AG08395 (cell line): ENCODE measurements at regions not wholly inside any gene's neighbourhood (a gene's known extent, or its start where the extent isn't known, plus 50 kb on each side); places are given as distances from the start of the nearest gene placed in this dataset.

Source experiments
- DNase-seq: peaks from one replicate; pipeline ENCODE4 v3.0.0; 2012; ENCODE audit warnings: mixed read lengths, low spot score

DNA sequence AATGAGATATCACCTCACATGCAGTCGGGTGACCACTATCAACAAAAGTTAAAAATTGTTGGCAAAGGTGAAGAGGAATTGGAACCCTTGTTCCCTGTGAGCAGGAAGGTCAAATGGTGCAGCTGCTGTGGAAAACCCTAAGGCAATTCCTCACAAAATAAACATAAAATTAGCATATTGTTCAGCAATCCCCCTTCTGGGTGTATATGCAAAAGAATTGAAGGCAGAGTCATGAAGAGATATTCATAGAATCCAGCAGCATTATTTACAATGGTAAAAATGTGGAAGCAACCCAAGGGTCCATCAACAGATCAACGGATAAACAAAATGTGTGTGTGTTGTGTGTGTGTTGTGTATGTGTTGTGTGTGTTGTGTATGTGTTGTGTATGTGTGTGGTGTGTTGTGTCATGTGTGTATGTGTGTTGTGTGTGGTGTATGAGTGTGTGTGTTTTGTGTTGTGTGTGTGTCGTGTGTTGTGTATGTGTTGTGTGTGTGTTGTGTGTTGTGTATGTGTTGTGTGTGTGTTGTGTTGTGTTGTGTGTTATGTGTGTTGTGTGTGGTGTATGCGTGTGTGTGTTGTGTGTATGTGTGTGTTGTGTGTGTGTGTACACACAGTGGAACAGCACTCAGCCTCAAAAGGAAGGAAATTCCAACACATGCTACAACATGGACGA lies 245.1 kb downstream of the ERMARD start:
- DNase-seq = no peak

DNA sequence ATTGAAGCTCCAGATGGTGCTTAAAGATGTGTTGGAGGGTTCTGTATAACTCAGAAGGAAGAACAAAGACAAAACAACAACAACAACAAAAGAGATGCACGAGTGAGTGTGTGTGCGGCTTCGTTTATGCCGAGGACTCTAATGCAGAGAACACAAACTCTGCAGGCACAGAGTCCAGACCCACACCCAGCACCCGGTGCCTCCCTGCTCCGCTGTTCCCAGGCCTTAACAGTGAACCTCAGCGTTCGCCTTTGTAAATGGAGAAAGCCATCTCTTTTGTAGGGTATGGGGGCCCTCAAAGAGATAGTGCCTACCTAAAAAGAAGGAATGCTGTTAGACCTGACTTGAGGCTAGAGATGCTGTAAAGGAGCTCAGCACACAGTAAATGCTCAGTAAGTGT lies 243.3 kb downstream of the ERMARD start:
- DNase-seq = no peak

DNA sequence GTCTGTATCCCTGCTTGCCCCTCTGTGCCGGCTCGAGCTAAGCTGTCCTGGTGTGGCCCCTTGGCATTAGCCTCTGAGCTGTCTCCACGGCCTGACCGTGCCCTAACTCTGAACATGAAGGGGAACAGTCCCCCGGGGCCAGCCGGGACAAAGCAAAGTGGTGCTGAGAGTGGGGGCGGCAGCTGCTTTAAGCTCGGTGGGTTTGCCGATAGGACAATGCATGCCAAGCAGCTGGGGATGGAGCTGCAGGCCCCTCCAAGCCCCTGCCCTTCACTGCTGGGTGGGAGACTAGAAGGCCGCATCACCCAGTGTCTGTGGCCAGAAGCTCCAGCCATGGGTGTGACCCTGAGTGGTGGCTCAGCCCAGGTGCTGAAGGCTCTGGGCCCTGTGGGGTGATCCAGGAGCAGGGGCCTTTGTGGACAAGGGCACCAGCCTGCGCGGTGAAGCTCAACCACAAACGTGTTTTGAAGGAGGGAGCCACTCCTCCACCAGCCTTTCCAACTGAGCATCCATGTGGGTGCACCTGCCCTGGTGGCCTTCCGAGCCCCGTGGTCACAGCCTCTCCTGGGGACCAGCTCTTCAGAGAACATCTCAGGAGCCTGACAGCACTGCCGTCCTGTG lies 242.5 kb downstream of the ERMARD start:
- DNase-seq = no peak

DNA sequence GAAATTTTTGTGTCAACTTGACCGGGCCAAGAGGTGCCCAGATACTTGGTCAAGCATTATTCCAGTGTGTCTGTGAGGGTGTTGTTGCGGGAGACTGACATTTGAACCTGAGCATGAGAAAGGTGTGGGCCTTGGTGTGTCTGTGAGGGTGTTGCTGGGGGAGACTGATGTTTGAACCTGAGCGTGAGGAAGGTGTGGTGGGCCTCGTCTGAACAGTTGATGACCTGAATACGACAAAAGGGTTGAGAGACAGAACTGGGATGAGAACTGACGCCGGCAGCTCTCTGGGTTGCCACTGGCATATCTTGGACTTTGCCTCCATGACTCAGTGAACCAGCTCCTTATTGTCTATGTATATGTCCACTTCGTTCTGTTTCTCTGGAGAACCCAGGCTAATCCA lies 240.5 kb downstream of the ERMARD start:
- no peak for DNase-seq

DNA sequence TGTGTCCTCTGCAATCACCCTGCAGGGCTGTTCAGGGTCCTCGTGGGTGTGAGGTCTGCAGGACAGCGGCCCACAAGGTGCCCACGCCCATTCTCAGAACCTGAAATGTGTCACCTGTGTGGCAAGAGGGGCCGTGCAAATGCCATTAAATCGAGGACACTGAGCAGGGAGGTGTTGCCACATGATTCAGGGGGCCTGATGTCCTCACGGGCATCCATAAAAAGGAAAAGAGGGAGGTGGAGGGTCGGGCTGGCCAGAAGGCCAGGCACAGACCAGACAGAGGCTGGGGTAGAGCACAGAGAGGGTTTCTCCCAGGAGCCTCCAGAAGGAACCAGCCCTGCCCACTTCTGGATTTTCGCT lies 239.6 kb downstream of the ERMARD start:
- no peak for DNase-seq

DNA sequence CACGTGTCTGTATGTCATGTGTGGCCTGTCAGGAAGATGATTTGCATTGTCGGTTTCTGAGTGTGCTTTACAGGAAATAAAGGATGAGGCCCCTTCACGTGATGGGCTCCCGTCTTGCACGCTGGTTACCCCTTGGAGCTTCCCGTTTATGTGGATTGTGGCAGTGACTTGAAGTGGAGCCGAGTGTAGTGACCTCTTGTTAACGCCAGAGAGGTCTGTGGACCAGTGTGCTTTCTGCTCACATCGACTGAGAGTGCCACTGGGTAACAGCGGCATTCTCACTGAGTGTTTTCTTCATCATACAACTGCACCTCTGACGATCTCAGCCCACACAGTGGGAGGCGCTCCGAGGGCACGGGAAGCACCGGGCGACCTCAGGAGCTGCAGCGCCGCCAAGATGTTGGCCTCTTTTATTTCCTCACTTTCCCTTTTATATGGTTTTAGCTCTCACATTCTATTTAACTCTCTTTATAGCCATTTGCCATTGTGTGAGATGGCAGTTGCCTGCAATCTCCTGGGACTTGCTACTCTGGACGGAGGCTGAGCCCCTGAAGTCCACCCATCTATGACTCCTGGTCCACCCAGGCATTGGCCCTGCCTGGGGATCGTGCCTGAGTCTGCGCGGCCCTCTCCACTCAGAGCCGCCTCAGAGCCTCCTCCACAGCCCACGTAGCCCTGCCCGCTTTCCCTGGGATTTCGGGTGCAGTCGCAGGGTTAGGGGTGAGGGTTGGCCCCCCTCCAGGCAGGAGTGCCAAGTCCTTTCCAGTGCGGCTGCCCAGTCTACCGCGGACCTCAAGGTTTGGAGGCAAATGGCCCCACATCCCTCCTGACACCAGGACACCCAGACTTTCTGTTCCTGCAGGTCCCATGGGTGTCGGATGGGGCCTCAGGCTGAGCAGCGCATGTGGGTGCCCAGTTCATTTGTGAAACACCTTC lies 238.9 kb downstream of the ERMARD start:
- DNase-seq = no peak

DNA sequence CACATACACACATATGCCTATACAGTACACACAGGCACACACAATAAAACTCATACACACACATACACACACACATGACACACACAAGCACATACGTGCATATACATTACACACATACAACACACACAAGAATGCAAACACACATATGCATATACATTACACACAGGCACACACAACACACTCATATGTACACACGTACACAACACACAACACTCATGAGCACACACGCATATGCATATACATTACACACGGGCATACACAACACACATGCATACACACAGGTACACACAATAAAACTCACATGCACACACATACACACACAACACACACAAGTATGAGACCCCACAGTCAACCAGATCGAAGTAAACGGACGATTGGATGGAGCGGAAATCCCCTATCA lies 238.2 kb downstream of the ERMARD start:
- no peak for DNase-seq

DNA sequence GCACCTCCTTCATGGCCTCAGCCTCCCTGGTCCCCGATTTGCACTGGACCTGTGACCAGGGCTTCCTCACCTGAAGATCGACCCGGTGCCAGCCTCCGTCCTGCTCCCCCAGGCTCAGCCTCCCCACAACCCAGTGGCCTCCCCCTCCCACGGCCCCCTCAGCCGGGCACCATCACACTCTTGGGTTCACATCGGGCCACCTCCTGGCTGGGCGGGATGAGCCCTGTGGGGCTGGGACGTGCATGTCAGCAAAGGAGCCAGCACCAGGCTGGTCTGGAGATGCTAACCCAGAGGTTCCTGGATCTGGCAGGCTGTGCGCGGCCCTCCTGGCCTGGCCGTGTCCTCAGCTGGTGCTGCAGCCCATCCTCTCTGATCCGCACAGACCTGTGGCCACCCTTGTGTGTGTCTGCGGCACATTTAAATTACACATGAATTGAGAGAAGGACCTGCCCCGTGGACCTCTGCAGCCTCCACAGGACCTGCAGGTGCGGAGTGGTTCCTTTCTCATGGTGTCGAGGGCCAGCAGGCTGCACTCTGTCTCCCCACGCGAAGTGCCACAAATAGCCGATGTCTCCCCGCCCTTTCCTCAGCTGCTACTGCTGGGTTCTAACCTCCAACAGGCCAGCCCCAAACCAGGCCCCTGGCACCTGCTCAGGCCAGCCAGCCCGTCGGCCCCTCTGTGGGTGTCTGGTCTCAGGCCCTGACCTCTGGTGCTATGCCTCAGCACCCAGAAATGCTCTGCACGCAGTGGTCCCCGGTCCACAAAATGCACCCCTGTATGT lies 237.5 kb downstream of the ERMARD start:
- no peak for DNase-seq

DNA sequence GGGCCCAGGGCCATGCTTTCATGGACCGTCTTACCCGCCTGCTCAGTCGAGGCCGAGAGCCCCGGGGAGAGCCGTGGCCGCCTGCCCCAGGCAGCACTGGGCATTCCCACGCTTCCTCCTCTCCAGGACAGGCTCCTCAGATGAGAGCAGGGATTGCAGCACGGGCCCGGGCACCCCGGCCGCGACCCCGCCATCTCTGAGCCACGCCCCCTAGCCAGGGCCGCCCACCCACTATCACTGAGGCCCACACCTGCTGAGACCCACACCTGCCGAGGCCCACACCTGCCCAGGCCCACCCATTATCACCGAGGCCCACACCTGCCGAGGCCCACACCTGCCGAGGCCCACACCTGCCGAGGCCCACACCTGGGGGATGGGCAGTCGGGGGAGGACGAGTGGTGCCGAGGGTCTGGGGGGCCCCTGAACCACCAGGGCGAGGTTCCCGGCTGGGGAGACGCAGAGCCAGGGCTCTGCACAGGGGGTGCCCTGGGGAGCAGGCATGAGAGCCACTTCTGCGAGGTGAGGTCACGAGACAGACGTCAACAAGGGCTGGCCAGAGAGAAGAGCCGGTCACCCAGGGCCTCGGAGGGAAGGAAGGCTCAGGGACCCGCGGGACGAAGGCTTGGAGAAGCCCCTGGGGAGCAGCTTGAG lies 235.6 kb downstream of the ERMARD start:
- DNase-seq = no peak

DNA sequence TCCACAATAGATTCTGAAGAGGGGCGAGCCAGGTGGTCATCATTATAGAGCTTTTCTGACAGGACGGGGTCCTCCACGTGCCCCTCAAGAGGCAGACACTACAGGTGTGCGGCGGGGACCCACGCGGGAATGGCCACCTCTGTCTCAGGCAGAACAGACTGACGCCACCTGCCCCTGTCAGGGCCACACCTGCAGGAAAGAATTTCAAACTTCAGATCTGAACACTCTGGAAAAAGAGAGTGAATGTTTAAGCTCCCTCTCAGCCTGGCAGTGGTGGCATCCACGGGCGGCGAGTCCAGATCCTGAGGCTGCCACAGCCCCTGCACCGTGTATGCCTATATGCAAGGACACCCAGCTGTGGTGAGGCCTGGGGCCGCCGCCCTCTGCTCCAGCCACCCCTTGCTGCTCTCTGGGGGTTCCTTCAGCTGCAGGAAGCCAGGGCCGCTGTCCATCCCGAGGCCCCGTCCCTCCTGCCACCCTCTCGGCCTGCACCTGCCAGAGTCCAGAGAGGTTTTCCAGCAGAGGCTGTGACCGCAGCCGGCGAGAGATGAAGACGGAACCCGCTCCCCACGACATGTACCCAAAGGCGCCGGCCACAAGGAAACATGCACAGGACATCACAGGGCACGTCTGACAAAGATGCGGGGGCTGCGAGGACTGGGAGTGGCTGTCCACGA lies 234.9 kb downstream of the ERMARD start:
- no peak for DNase-seq

DNA sequence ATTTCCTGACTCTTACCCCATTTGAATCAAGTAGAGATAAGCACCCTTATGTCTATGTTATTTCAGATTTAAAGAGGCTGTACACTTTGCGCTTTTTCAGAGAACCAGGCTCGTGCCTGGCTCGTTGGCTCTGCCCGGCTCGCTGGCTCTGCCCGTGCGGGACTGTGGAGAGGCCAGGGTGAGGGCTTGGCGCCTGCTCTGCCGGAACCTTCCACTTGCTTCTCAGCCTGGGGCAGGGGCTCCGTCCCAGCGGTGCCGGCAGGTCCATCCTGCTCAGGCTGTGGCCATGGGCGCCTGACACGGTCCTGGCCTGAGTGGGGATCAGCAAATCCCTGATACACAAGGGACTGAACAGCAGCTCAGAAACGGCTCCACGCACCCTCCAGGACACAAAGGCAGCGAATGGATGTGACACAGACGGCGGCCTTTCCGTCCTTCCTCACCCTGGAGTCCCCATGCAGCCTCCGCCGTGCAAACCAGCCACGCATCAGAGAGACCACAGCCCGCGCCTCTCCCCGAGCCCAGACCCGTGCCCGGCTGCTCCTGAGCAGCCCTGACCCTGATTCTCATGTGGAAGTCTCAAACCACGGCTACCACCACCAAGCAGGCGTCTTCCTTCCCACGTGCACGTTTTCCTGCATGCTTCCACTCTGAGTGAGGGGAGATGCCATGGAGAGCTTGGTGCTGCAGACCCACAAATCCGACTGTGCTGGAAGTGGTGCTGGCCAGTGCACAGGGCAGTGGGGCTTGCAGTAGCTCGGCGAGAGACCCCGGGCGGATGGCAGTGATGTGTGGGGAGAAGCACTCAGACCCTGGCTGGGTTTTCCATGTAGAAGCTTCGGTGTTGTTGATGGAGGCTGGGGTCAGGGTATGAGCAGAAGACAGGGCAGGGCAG lies 233.9 kb downstream of the ERMARD start:
- DNase-seq = no peak

DNA sequence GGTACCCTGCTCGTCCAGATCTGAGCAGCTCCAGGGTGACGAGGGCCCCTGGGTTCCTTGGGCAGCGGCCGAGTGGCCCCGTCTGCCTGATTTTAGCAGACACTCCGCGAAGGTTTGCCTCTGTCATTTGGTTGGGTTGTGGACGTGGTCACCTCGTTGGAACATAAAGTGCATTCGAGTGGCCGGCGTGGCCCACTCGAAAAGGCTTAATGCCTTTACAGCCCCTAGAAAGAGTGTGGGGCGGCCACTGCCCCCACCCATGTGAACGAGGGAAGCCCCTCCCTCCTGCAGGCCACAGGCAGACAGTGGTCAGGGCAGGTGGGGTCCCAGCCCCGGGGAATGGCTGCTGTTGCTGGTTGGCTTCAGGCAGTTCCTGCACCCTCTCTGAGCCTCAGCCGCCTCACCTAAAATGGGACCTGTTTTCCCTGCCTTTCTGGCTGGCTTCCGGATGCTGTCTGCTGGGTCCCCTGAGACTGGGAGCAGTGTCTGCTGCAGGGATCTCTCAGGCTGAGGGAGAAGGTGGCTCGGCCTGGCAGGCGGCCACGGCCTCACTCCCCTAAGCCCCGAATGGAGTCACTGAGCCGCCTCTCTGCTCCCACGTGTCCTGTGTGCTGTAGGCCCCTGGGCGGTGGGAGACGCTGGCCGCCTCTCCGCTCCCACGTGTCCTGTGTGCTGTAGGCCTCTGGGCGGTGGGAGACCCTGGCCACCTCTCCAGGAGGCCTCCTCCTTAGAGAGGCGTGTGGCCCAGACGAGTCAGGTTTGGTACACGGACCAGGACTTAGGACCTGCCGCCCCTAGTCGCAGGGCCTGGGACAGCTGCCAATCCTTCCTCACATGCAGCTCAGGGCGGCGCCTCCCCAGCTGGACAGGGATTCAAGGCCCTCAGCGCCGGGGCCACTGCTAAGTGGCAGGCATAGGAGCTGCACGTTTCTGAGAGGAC lies 233.0 kb downstream of the ERMARD start:
- DNase-seq = no peak

DNA sequence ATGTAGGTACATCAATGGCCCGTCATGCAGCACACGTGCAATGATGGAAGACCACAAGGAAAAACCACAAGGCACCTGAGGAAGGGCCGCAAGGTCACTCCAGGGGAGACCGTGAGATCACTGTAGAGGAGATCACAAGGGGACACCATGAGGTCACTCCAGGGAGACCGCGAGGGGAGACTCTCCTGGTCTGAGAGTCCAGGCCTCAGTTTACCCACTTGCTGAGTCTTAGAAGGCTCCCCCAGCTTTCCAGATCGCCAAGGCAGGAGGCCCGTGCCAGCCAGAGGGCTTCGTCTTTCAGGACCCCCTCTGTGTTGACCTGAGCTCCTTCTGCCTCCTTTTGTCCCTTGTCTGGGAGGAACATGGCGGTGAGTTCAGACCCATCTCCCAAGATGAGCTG lies 232.2 kb downstream of the ERMARD start:
- no peak for DNase-seq

DNA sequence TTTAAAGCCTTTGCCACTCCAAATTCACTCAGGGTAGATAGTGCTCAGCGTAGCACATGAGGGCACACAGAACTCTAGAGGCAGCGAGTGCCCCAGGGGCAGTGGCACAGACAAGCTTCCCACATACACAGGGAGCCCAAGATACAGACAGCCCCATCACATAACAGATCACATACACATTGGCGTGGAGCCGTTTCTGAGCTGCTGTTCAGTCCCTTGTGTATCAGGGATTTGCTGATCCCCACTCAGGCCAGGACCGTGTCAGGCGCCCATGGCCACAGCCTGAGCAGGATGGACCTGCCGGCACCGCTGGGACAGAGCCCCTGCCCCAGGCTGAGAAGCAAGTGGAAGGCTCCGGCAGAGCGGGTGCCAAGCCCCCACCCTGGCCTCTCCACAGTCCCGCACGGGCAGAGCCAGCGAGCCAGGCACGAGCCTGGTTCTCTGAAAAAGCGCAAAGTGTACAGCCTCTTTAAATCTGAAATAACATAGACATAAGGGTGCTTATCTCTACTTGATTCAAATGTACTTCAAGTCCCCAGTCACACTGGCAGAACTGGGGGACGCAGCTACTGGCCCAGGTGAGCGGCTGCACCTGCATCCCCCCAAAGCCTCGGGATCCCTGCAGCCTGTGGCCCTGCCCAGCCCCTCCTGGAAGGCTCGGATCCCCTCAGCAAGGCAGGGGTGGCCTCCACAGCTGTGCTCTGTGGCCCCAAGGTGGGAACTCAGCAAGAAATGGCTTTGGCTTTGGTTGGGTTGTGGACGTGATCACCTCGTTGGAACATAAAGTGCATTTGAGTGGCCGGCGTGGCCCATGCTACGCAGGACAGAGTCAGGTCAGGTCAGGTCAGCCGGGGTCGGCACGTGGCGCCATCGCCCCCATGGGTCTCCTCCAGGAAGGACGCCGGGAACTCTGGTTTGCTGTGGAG lies 231.3 kb downstream of the ERMARD start:
- DNase-seq = no peak

DNA sequence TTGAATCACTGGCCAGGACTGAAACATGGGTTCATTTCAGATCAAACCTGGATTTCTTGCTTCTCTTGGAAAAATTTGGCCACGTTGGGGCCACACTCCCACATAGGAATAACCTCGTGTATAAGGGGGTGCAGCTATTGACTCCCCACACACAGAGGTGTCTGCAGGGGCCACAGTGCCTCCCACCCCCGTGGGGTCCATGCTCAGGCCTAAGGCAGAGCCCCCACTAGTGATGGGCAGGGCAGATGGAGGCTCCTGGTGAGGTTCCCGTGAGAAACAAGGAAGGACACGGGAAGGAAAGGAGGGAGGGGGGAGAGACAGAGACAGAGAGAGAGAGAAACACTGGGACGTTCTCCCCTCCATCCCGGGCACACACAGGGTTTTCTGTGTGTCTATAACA lies 230.5 kb downstream of the ERMARD start:
- no peak for DNase-seq

DNA sequence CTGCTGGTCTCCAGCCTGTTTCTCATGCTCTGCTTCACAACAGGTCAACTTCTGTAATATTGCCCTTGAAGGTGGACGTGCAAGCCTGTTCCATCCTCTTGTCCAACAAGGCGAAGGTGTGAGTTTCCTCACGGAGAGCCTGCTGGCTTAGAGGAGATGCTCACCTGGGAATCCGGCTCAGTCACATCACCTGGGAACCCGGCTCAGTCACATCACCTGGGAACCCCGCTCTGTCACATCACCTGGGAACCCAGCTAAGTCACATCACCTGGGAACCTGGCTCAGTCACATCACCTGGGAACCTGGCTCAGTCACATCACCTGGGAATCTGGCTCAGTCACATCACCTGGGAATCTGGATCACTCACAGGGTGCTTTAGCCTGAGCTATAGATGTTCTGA lies 230.1 kb downstream of the ERMARD start:
- no peak for DNase-seq

DNA sequence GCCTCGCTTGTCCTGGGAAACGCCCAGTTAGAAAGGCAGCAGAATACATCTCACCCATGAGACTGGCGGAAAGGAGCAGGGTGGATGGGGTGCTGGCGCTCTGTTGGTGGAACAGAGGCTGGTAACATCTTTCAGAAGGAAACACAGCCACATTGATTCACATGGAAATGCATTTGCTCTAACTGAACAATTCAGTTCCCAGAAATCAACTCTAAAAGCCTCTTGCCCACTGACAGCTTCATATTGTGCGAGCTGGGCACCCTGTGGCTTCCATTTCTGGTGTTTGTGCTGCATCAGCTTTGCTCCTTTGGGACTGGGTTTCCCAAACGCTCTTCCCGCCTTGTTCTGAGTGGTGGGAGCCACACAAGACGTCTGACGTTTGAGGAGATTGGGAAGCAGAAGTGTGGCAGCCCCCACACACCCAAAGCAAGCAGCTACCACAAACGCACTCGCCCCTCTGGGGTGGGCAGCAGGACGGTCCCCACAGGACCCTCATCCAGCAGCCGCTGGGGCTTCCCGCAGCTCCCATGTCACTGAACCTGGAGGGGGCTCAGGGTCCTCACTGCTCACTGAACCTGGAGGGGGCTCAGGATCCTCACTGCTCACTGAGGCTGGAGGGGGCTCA lies 229.5 kb downstream of the ERMARD start:
- no peak for DNase-seq
